NCI-H226 (cell line): ENCODE measurements at regions not wholly inside any gene's neighbourhood (a gene's known extent, or its start where the extent isn't known, plus 50 kb on each side); places are given as distances from the start of the nearest gene placed in this dataset.
A peak's percentile ranks its signal among the peaks of the same experiment; 100 is the strongest.
"Not testable (repeated sequence)": the region's sequence is repeated elsewhere in the genome, so short reads cannot be mapped to it uniquely, and the experiment has no call there.

Experiments used
- DNase-seq: peaks from one replicate; pipeline ENCODE4 v3.0.0-alpha.2; 2015

DNA sequence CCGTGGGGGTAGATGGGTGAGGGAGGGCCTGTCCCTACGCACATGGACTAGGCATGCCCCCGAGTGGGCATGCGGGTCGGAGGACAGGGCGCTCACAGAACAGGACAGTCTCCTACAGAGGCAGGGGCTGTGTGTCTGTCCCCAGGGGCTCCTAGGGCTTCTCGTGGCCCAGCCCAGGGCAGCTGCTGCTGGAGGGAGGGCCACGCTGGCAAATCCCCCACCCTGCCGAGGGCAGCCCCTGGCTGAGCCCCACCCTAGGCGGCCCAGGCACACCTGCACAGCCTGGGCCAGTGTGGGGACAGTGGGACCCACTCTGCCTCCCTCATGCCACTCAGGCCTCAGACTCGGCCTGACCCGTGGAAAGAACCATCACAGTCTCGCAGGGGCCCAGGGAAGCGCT is 214.6 kb downstream of the TMEM121 start:
- DNase-seq, result not testable (repeated sequence)

DNA sequence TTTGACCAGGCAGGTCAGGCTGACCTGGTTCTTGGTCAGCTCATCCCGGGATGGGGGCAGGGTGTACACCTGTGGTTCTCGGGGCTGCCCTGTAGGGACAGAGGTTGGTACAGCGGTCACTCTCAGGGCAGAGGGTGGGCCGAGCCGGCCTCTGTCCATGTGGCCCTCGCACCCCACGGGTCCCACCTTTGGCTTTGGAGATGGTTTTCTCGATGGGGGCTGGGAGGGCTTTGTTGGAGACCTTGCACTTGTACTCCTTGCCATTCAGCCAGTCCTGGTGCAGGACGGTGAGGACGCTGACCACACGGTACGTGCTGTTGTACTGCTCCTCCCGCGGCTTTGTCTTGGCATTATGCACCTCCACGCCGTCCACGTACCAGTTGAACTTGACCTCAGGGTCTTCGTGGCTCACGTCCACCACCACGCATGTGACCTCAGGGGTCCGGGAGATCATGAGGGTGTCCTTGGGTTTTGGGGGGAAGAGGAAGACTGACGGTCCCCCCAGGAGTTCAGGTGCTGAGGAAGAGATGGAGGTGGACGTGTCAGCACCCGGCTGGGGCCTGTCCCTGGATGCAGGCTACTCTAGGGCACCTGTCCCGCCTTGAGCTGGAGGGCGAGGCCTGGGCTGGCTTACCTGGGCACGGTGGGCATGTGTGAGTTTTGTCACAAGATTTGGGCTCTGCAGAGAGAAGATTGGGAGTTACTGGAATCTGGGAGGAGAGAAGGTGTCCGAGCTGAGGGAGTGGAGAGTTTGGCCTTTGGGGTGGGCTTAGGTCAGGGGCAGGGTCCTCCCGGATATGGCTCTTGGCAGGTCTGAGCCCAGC is 215.5 kb downstream of the TMEM121 start:
- not testable (repeated sequence) for DNase-seq

DNA sequence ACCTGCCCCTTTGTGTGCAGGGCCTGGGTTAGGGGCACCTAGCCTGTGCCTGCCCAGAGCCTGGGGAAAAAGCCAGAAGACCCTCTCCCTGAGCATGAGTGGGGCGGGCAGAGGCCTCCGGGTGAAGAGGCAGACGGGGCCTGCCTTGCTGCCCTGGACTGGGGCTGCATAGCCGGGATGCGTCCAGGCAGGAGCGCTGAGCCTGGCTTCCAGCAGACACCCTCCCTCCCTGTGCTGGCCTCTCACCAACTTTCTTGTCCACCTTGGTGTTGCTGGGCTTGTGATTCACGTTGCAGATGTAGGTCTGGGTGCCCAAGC is 216.1 kb downstream of the TMEM121 start:
- no peak for DNase-seq

DNA sequence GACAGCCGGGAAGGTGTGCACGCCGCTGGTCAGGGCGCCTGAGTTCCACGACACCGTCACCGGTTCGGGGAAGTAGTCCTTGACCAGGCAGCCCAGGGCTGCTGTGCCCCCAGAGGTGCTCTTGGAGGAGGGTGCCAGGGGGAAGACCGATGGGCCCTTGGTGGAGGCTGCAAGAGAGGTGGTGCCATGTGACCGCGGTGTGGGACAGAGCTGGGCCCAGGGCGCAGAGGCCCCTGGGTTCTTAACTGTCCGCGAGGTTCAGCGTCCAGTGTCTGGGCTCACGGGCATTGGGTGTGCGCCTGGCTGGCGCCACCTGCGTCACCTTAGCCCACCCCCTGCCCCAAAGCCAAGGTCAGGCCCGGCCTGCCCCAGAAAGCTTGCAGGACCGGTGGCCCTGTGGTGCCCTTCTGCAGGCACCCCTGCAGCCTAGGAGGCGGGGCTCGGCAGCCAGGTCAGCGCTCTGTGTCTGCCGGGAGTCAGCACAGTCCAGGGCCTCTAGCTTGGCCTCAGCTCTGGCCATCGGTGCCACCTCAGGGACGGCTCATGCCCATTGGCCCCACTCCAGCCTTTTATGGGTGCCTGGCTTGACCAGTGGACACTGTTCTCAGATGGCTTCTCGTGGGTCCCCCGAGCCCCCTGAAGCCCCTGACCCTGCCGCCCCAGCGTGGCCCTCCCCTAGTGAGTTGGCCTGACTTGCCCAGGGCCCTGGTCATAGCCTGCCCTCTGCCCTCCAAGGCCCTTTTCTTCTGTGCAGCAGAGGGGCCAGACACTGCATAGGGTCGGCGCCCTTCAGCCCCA is 216.7 kb downstream of the TMEM121 start:
- DNase-seq, result not testable (repeated sequence)

DNA sequence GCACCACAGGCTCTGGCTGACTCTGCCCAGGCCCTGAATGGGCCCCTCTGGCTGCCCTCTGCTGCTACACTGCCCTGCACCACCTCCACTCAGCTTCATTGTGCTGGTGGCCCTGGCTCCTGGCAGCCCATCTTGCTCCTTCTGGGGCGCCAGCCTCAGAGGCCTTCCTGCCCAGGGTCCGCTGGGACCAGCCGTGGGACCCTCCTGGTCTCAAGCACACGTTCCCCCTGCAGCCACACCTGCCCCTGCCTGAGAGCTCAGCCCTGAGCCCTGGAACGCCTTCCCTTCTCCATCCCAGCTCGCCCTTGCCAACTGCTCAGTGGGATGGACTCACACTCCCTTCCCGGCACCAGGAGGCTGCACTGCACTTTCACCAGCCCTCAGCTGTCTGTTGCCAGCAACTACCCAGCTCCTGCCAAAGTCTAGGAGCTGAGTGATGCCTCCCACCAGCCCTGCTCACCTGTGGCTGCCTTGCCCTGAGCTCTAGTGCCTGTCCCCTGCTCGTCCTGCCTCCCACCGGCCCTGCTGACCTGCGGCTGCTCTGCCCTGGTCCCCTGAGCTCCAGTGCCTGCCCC is 217.9 kb downstream of the TMEM121 start:
- not testable (repeated sequence) for DNase-seq

DNA sequence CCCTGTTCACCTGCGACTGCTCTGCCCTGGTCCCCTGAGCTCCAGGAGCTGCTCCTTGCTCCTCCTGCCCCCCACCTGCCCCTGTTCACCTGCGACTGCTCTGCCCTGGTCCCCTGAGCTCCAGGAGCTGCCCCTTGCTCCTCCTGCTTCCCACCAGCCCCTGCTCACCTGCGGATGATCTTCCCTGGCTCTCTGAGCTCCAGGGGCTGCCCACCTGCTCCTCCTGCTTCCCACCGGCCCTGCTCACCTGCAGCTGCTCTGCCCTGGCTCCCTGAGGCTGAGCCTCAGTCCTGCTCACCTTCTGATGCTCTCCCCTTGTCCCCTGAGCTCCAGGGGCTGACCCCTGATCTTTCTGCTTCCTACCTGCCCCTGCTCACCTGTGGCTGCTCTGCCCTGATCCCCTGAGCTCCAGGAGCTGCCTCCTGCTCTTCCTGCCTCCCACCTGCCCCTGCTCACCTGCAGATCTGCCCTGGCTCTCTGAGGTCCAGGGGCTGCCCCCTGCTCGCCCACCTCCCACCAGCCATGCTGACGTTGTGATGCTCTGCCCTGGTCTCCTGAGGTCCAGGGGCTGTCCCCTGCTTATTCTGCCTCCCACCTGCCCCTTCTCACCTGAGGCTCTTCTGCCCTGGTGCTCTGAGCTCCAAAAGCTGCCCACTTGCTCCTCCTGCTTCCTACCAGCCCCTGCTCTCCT is 219.2 kb downstream of the TMEM121 start:
- no peak for DNase-seq

DNA sequence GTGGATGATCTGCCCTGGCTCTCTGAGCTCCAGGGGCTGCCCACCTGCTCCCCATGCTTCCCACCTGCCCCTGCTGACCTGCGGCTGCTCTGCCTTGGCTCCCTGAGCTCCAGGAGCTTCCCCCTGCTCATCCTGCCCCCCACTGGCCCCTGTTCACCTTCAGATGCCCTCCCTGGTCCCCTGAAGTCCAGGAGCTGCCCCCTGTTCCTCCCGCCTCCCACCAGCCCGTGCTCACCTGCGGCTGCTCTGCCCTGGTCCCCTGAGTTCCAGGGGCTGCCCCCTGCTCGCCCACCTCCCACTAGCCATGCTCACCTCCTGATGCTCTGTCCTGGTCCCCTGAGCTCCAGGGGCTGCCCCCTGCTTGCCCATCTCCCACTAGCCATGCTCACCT is 219.7 kb downstream of the TMEM121 start:
- no peak for DNase-seq

DNA sequence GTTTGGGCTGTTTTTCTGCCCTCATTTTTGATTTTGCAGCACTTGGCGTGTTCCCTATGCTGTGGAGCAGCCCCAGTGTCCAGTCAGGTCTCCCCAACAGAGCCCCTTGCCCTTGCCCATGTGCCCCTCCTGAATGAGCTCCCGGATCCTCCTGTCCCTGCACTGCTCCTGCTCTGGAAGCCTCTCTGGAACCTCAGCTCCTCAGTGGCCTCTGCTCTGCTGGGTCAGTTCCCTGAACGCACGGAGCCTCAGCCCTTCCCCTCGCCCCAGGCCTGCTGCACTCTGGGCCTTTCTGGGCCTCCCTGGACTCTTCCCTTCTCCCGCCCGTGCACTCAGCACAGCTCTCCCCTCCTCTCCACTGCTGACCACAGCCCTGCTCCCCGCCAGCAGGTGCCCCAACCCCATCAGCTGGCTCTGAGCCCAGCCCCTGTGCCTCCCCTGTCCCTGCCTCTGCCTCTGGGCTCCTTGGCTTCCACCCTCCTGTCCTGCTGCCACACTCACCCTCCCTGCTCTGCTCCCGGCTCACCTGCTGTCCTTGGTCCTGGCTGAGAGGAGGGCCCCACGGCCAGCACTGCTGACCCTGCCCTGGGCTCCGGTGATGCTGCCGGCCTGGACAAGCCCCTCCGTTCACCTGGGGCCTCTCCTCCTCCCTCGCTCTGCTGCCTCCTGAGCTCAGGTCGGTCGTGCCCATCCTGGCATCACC is 220.6 kb downstream of the TMEM121 start:
- DNase-seq, result not testable (repeated sequence)

DNA sequence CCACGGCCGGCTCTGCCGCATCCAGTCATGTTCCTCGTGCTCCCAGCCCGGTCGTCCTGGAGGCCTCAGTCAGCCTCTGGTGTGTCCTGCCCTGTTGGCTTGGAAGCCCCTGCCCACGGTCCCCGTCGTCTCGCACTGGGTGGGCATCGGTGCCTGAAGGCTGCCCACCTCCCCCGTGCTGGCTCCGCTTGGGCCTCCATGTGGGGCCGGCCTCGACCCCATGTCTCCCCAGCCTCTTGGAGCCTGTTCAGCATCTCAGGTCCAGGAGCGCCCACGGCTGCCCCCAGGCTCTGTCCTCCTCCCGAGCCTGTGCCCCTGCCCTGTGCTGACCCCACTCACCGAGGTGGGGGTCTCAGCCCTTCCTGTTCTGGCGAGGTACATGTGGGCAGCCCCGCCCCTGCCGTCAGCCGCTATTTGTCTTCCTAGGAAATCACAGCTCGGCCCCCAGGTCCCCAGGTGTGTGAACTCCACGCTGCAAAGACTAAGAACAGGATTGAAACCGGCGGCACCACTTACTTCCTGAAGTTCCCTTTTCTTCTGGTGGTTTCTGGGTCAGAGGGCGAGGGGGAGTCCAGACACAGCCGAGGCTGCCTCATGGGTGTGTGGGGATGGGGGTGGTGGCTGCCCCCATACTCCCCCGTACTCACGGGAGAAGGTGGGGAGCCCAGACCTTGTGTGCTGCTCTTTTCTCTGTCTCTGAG is 221.3 kb downstream of the TMEM121 start:
- DNase-seq, result not testable (repeated sequence)

DNA sequence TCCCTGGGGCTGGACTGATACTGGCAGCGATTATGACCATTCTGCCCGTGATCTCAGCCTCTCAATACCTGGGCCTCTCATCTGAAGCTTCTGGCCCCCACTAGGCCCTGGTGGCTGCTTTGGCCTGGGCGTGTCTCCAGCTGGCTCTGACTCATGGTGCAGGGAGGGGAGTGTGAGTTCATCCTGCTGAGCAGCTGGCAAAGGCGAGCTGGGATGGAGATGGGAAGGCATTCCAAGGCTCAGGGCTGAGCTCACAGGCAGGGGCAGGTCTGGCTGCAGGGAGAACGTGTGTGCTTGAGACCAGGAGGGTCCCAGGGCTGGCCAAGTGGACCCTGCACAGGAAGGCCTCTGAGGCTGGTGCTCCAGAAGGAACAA is 221.8 kb downstream of the TMEM121 start:
- peak; percentile 55 for DNase-seq

DNA sequence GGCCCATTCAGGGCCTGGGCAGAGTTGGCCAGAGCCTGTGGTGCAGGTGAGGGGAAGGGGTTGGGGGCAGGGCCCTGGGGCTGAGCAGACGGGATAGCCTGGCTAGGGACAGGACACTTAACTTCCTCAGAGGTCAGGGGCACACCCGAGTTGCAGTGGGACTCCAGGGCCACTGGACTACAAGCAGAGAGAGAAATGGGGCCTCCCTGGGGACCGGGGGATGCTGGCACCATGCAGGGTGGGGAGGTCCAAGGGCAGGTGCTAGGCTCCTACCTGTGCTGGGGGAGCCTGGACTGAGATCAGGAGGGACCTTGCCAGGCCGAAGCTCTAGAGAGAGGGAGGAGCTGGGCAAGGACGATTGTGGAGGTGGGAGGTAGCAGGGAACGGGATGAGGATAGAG is 222.3 kb downstream of the TMEM121 start:
- DNase-seq, result not testable (repeated sequence)

DNA sequence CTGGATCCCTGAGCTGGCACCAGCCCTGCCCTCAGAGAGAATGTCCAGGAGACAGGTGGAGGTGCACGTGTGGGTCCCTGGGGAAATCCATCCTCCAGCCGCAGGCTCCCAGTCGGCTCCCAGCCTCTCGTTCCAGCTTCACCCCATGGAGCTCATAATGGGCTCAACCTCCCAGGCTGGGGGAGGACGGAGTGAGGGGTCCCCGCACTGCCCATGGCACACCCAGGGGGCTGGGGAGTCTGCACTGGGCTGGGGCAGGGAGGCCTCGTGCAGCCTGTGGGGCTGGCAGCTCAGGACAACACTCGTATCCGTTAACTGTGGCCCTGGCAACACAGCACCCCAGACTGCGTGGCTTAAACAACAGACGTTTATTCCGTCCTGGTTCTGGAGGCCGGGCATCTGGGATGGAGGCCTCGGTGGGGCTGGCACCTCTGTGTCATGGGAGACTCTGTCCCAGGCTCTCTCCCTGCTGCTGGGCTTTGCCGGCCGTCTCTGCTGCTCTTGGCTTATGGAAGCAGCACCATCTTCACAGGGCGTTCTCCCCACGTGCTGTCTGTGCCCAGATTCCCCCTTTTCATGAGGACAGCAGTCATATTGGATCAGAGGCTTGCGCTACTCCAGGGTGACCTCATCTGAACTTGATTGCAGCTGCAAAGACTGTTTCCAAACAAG is 223.6 kb downstream of the TMEM121 start:
- not testable (repeated sequence) for DNase-seq

DNA sequence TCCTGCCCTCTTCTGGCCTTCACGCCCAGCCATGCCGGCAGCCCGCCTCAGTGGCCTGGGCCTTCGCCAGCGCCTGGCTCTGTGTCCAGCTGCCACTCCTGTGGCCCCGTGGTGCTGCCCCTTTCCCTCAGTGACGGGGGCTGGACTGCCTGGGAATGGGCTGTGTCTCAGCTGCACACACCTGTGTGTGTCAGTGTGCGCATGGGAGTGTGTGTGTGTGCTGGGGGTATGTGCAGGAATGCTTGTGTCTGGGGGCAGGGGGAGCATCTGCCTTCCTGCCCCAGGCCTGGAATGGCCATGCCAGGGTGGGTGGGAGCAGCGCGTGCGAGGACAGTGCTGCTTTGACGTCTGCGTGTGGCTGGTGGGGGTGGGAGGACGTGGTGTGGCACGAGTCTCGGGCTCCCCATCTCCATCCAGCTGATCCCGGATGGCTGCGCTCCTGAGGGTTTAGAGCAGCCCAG is 224.9 kb downstream of the TMEM121 start:
- not testable (repeated sequence) for DNase-seq

DNA sequence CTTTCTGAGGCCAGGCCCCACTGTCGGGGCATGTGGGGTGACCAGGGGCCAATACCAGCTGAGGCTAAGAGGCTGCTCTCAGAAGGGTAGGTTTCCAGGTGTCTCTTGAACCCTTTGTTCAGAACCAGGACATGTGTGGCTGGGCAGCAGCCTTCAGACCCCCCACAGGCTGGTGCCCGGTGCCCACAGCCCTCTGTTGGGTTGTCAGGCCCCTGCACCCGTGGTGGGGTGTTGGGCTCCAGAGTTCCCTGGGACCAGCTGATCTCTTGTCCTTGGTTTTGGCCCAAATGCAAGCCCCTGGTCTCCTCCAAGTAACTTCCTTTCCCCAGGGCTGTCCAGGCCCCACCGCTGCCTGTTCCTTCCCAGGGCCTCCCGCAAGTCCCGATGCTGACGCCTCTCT is 226.0 kb downstream of the TMEM121 start:
- not testable (repeated sequence) for DNase-seq

DNA sequence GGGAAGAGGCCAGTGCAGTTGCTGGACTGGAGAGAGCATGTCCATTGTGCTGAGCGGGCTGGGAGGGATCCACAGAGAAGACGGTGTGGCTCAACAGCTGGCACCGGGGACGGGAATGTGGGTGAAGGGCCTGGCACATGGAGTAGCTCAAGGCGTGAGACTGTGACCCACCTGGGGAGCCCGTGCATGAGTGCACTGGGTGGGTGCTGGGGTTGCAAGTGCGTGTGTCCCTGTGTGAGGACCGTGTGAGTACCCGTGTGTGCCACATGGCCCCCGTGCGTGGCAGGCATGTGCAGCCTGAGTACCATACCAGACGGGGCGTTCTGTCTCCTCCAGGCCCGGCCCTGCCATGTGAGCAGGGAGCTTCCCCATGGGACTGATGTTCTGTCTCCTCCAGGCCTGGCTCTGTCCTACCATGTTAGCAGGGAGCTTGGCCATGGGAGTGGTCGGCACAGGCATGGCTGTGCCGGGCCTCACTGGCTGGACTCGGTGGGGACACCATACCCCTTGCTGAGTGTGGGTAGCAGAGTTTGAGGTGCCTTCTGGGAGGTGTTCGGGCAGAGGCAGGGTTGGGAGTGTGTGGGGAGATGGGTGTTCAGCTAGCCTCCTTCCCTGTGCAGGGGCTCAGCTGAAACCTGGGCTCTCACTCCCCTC is 234.4 kb downstream of the TMEM121 start:
- DNase-seq, result no peak

DNA sequence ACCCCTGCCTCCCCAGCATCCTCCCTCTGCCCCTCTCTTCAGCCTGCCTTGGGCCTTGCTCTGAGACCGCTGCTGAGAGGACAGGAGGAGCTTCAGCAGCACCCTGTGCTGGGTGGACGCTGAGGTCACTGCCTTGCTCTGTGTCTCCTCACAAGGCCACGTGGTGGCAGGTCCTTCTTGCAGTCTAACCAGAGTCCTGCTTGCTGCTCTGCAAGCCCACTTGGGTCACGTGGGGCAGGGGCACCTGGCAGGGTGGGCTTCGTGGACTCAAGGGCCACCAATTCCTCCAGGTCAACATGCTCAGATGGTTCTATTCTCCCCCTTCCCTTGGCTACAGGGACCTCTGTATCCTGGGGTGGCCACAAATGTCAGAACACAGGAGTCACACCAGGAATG is 235.0 kb downstream of the TMEM121 start:
- not testable (repeated sequence) for DNase-seq

DNA sequence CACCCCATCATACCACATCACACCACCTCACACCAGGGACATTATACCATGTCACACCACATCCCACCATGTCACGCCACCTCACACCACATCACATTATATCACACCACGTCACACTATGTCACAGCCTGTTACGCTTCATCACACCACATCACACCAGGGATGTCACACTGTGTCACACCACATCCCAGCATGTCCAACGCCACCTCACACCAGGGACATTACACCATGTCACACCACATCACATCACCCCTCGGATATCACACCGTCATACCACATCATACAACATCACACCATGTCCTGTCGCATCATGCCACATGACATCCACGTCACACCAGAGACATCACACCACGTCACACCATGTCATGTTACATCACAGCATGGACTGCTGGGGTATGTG is 235.5 kb downstream of the TMEM121 start:
- no peak for DNase-seq

DNA sequence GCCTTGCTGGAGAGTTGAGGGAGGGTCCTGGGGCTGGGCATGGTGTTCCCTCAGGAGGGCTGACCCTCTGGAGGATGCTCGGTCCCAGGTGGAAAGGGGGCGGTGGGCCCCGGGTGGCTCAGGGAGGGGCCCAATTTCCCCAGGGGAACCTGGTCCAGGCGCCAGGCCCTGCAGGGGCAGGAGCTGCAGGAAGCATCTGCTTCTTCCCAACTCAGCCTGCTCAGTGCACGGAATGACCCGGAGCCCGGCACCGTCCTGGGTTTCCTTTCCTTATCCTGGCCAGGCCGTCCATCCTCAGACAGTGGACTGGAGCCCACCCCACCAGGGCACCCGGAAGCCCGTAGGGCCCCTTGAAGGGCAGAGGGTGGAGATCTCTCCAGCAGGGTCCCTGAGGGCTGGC is 235.9 kb downstream of the TMEM121 start:
- not testable (repeated sequence) for DNase-seq

DNA sequence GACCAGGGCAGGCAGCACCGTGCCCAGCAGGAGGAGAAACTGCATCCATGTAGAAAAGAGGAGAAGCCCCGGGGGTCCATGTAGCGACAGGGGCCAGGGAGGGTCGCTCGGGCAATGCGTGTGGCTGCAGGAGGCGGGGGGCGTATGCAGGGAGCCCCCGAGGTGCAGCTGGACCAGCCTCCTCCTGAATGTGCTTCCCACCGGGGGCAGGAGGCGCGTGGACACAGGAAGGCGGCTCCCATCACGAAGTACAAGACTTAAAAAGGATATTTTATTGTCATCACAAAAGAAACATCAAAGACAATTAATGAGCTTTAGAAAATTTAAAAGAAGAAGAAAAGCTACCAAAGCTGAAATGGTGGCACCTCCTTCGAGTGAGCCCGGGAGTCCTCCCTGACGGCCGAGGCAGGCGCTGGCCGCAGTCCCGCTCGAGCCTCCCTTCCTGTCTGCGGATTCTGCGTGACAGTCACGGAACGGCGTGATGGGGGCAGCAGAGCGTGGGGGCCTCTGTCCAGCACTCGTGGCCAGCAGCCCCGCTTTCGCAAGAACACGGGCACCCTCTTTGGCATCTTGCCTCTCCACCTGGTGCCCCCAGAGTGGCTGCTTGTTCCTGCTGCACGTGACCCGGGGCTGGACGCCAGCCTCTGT is 238.0 kb downstream of the TMEM121 start:
- DNase-seq, result not testable (repeated sequence)
